CD14-positive monocyte (primary cell): ENCODE measurements at regions not wholly inside any gene's neighbourhood (a gene's known extent, or its start where the extent isn't known, plus 50 kb on each side); places are given as distances from the start of the nearest gene placed in this dataset.

ENCODE experiments used
- DNase-seq, 3 donors: peaks; one replicate each; pipeline ENCODE4 v3.0.0-alpha.2; 2011 to 2022
- H2AFZ ChIP-seq: 2 replicates; pipeline ENCODE4 v1.6.0; 2012; ENCODE audit warnings: mild to moderate bottlenecking, low read depth, low read length, inconsistent platforms; ENCODE audit not compliant: insufficient read depth, poor library complexity, severe bottlenecking
- H3K27ac ChIP-seq, 2 donors: 1 replicate in 1 of 2; 2 replicates in 1 of 2; pipeline ENCODE4 v1.5.1; 2012 to 2013; ENCODE audit warnings: low read length in 2 of 2, control low read depth in 1 of 2, inconsistent platforms in 1 of 2, low read depth in 1 of 2, mild to moderate bottlenecking in 1 of 2
- H3K27me3 ChIP-seq, 2 donors: one replicate each; pipeline versions ENCODE4 v1.6.0 to v1.6.1; 2011 to 2013; ENCODE audit warnings: low read length in 2 of 2; ENCODE audit not compliant: control insufficient read depth in 2 of 2, insufficient read depth in 2 of 2
- H3K36me3 ChIP-seq, 2 donors: replicated peaks in 1 of 2; 1 replicate in 1 of 2; 2 replicates in 1 of 2; pipeline versions ENCODE4 v1.5.1 to v1.6.1; 2012 to 2013; ENCODE audit warnings: low read length in 2 of 2, control low read depth in 1 of 2, inconsistent platforms in 1 of 2, mild to moderate bottlenecking in 1 of 2; ENCODE audit not compliant: insufficient read depth in 2 of 2, control insufficient read depth in 1 of 2
- H3K4me1 ChIP-seq, 2 donors: 1 replicate in 1 of 2; 2 replicates in 1 of 2; pipeline versions ENCODE4 v1.5.1 to v1.6.1; 2012 to 2013; ENCODE audit warnings: low read length in 2 of 2, control low read depth in 1 of 2, inconsistent platforms in 1 of 2, mild to moderate bottlenecking in 1 of 2, moderate library complexity in 1 of 2; ENCODE audit not compliant: insufficient read depth in 2 of 2, control insufficient read depth in 1 of 2
- H3K4me2 ChIP-seq: replicated peaks from 2 replicates; pipeline ENCODE3; 2012; ENCODE audit warnings: low read length, moderate library complexity, mild to moderate bottlenecking; ENCODE audit not compliant: poor library complexity, severe bottlenecking; ENCODE audit errors: extremely low read depth
- H3K4me3 ChIP-seq, 3 experiments: fragments of 200-600 bp in 1 of 3; sonication (generic) in 1 of 3; replicated peaks in 1 of 3; 1 replicate in 2 of 3; 2 replicates in 1 of 3; pipeline ENCODE4 v1.5.1; 2011 to 2013; ENCODE audit warnings: low read length in 3 of 3, mild to moderate bottlenecking in 3 of 3, control low read depth in 2 of 3, low read depth in 2 of 3, inconsistent platforms in 1 of 3, moderate library complexity in 1 of 3
- H3K79me2 ChIP-seq: 2 replicates; pipeline ENCODE4 v1.6.0; 2012; ENCODE audit warnings: mild to moderate bottlenecking, control low read depth, inconsistent platforms, low read length, moderate library complexity; ENCODE audit not compliant: insufficient read depth
- H3K9ac ChIP-seq: 2 replicates; pipeline ENCODE4 v1.6.0; 2017; ENCODE audit warnings: low read length, mild to moderate bottlenecking; ENCODE audit not compliant: insufficient read depth, poor library complexity, severe bottlenecking
- H3K9me3 ChIP-seq, 2 donors: replicated peaks in 1 of 2; 1 replicate in 1 of 2; 2 replicates in 1 of 2; pipeline versions ENCODE4 v1.5.1 to v1.6.1; 2012 to 2013; ENCODE audit warnings: low read length in 2 of 2, control low read depth in 1 of 2; ENCODE audit not compliant: control insufficient read depth in 1 of 2, insufficient read depth in 1 of 2
- H4K20me1 ChIP-seq: 2 replicates; pipeline ENCODE4 v1.6.0; 2012; ENCODE audit warnings: mild to moderate bottlenecking, low read length, control low read depth, moderate library complexity; ENCODE audit not compliant: insufficient read depth
- H3K27ac Mint-ChIP-seq, 7 donors: one replicate each; pipeline ENCODE4 v1.8.0; 2020; ENCODE audit warnings: mild to moderate bottlenecking in 7 of 7, mixed read lengths in 7 of 7, moderate library complexity in 6 of 7, inconsistent platforms in 2 of 7
- H3K27me3 Mint-ChIP-seq, 3 donors: one replicate each; pipeline ENCODE4 v1.8.0; 2021 to 2022; ENCODE audit warnings: low read depth in 3 of 3, mild to moderate bottlenecking in 3 of 3, mixed read lengths in 3 of 3, moderate library complexity in 3 of 3, inconsistent platforms in 1 of 3
- H3K36me3 Mint-ChIP-seq, 2 donors: one replicate each; pipeline ENCODE4 v1.8.0; 2020; ENCODE audit warnings: mixed read lengths in 2 of 2, inconsistent platforms in 1 of 2, mild to moderate bottlenecking in 1 of 2
- H3K4me1 Mint-ChIP-seq: one replicate; pipeline ENCODE4 v1.8.0; 2020; ENCODE audit warnings: mild to moderate bottlenecking, mixed read lengths
- H3K4me3 Mint-ChIP-seq, 2 donors: one replicate each; pipeline ENCODE4 v1.8.0; 2020; ENCODE audit warnings: mild to moderate bottlenecking in 2 of 2, mixed read lengths in 2 of 2, moderate library complexity in 1 of 2
- H3K9me3 Mint-ChIP-seq, 7 donors: one replicate each; pipeline ENCODE4 v1.8.0; 2020 to 2022; ENCODE audit warnings: mixed read lengths in 7 of 7, mild to moderate bottlenecking in 6 of 7, moderate library complexity in 6 of 7, inconsistent platforms in 2 of 7
- CTCF ChIP-seq: fragments of 200-600 bp; IDR thresholded peaks from one replicate; pipeline ENCODE4 v1.8.0; 2022; ENCODE audit warnings: antibody characterized with exemption, mild to moderate bottlenecking
- WGBS: methylation state at CpG from one replicate; pipeline ENCODE4 v1.1.5; 2013; ENCODE audit warnings: missing lambda C conversion rate; ENCODE audit not compliant: insufficient coverage; 5-methylcytosine and 5-hydroxymethylcytosine counted together
- intact Hi-C, 2 donors: fragments of 100-400 bp; cut with micrococcal nuclease; formaldehyde crosslinking; loops; one replicate each; pipeline versions ENCODE4 v1.15.0 to v1.15.1; 2023

GRCh38 chr20:7330850-7331249, 563.4 kb downstream of the BMP2 start:
- Histone ChIP-seq H3K9ac (no peak overlapping the region), H3K4me3 (no peak overlapping the region), H3K4me1 (no peaks in the 10 kb centered on the region), H3K4me2 (no peak overlapping the region), H4K20me1 (no peaks in the 10 kb centered on the region), H3K9me3 (no peaks in the 10 kb centered on the region), H3K36me3 (no peaks in the 10 kb centered on the region), H2AFZ (no peak overlapping the region), H3K27me3 (no peaks in the 10 kb centered on the region), H3K27ac (no peak overlapping the region), H3K79me2 (no peaks in the 10 kb centered on the region)
- no peak for TF ChIP-seq CTCF
- intact Hi-C loops, result no loop called here
- no peaks in the 10 kb centered on the region for H3K36me3 Mint-ChIP-seq
- peaks cover 0 to 1% (median 0%) of the 10 kb centered on the region in 3 donors for H3K27me3 Mint-ChIP-seq
- 79% methylated on average over 2 of the region's 4 CpGs for WGBS
- peaks cover 0 to 6% (median 0%) of the 10 kb centered on the region in 7 donors for H3K9me3 Mint-ChIP-seq
- H3K4me3 Mint-ChIP-seq, result no peak overlapping the region
- H3K27ac Mint-ChIP-seq, result no peak overlapping the region
- no peaks in the 10 kb centered on the region for H3K4me1 Mint-ChIP-seq
- DNase-seq, result no peak

- Mint-ChIP-seq H3K4me3 (no peak overlapping the region), H3K27ac (no peak overlapping the region), H3K4me1 (no peaks in the 10 kb centered on the region), H3K9me3 (peaks cover 0 to 2% (median 0%) of the 10 kb centered on the region in 7 donors), H3K36me3 (no peaks in the 10 kb centered on the region), H3K27me3 (no peaks in the 10 kb centered on the region)
- no peak overlapping the region for H2AFZ ChIP-seq
- no peak for DNase-seq
- intact Hi-C loops, result no loop called here
- no peaks in the 10 kb centered on the region for H3K79me2 ChIP-seq
- no peaks in the 10 kb centered on the region for H3K27me3 ChIP-seq
- no peaks in the 10 kb centered on the region for H3K36me3 ChIP-seq
- H3K4me3 ChIP-seq, result no peak overlapping the region
- WGBS, result no CpG with 5 or more reads among the region's 1 CpG
- no peak overlapping the region for H3K9ac ChIP-seq
- no peak overlapping the region for H3K4me2 ChIP-seq
- H4K20me1 ChIP-seq, result no peaks in the 10 kb centered on the region
- H3K27ac ChIP-seq, result no peak overlapping the region
- H3K9me3 ChIP-seq, result no peaks in the 10 kb centered on the region
- no peaks in the 10 kb centered on the region for H3K4me1 ChIP-seq
- no peak for TF ChIP-seq CTCF
Observed at GRCh38 chr20:7332169-7332568, 564.7 kb downstream of the BMP2 start.
